Neural progenitor cell (in vitro differentiated cells): ENCODE measurements at regions not wholly inside any gene's neighbourhood (a gene's known extent, or its start where the extent isn't known, plus 50 kb on each side); places are given as distances from the start of the nearest gene placed in this dataset.

Experiments used
- CTCF ChIP-seq: fragments of 200-600 bp; sonication (generic); IDR thresholded peaks from 2 replicates; pipeline ENCODE4 v1.5.1; 2017; ENCODE audit warnings: antibody characterized with exemption, mild to moderate bottlenecking
- EZH2 ChIP-seq: fragments of 200-600 bp; sonication (generic); IDR thresholded peaks from 2 replicates; pipeline ENCODE4 v1.6.1; 2017; ENCODE audit warnings: antibody characterized with exemption, mild to moderate bottlenecking, moderate library complexity

- TF ChIP-seq CTCF (no peak), EZH2 (no peak)
These were observed 348.7 kb downstream of the RWDD3 start for GRCh38 chr1:95582746-95583145.
